HG02970 (cell line): ENCODE measurements at regions not wholly inside any gene's neighbourhood (a gene's known extent, or its start where the extent isn't known, plus 50 kb on each side); places are given as distances from the start of the nearest gene placed in this dataset.

Source experiments
- ATAC-seq: cut with Tn5 transposase; IDR thresholded peaks from one replicate; pipeline ENCODE4 v1.9.1; 2021; ENCODE audit warnings: mild to moderate bottlenecking, moderate library complexity, moderate number of reproducible peaks; ENCODE audit not compliant: unreplicated experiment, low FRiP score

DNA sequence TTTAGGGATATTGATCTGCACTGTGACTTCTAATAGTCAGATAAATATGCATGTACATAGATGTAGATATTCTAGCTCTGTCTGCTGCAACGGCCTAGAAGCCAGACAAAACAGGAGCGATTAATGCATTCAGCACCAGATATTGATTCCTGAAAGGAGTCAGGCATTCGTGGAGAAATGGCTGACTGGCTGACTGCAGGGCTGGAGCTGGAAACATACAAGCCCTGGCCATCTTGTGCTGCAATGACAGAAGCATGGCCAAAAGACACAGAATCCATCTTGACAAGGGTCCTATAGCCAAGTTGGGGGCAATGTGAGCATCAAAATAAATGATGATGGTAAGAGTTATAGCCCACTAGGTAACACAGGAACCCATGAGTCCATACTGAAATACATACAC, 231.5 kb upstream of the KLHL29 start:
- no peak for ATAC-seq

DNA sequence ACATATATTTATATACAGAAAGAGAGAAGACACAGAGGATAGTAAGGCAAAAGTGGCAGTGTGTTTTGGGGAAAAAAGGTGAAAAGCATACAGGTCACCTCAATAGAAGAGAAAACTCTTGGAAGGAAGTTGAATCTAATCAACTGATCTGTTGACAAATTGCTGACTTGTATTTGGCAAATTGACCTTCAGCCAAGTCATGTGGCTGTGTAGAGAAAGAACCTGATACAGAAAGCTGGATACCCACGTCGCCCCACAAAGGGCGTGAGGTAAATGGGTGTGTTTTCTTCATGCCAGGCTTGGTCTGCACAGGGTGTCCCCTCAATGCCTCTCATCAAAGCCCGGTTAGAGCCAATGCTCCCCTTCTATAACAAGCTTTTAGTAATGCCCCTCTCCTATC, 230.0 kb upstream of the KLHL29 start:
- no peak for ATAC-seq

GRCh38 chr2:23157812-23158211, 227.2 kb upstream of the KLHL29 start:
- no peak for ATAC-seq

- ATAC-seq, result no peak
Measured at GRCh38 chr2:23158306-23158705, 226.7 kb upstream of the KLHL29 start.

DNA sequence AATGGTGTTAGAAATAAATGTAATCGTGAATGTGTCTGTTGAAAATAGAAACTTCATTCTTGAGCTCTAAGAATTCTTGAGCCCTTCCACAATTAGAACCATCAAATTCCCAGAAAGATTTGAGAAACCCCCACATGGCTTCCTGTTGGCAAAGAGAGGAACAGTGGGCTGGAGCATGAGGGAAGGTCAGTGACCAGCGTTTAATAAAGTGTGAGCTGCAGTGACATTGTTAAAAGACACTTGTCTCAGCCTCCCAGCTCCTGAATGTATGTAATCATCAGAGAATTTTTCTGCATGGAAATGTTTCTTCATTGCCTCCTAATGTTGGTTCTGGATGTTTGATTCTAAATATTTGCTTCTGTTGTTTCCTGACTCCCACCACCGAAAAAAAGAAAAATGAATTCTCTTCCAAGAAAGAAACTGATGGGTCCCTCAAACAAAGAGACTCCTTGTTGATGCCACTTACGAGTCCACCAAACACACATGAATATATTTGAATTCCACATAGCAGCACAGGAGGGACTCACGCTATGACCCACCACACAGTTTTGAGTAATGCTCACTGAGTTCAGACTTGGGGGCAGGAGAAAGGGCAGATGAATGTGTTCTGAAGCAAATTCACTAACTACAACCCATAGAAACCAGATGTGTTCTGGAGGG, 225.1 kb upstream of the KLHL29 start:
- ATAC-seq, result no peak

GRCh38 chr2:23164173-23164572, 220.8 kb upstream of the KLHL29 start:
- ATAC-seq, result no peak

DNA sequence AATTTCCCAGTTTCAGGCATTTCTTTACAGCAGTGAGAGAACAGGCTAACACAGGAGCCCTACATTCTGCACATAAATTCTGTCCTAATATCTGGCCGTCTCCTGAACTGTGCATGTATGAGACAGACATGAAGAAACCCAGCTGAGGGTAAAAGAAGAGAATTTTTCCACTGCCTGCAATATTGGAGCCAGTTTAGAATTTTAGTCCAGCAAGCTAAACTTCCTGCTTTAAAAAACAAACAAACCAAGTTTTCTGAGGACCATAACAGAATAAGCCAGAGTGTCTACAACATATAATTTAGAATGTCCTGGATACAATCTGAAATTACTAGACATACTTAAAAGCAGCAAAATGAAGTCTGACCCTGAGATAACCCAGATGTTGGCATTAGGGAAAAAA, 215.1 kb upstream of the KLHL29 start:
- no peak for ATAC-seq

DNA sequence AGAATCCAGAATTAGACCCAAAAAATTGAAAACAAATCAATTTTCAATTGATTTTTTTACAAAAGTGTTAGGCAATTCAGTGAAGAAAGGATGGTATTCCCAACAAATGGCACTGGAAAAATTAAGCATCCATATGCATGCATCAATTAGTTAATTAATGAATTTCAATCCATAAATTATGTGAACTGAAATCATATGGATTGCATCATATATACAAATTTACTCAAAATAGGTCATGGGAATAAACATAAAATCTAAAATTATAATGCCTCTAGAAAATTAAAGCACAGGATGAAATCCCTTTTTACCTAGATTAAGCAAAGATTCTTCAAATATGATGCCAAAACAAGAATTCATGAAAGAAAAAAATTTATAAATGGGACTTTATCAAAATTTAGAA, 213.9 kb upstream of the KLHL29 start:
- no peak for ATAC-seq

DNA sequence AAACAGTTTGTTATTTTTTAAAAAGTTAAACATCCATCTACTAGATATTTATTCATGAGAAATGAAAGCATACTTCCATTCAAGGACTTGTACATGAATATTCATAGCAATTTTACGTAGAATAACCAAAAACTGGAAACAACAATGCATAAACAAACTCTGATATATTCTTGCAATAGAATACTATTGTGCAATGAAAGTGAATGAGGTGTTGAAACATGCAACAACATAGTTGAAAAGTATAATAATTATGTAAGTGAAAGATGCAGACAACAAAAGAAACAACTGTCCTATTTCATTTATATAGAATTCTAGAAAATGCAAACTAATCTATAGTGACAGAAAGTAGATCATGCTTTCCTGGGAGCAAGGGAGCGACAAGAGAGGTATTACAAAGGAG, 206.6 kb upstream of the KLHL29 start:
- ATAC-seq, result no peak

DNA sequence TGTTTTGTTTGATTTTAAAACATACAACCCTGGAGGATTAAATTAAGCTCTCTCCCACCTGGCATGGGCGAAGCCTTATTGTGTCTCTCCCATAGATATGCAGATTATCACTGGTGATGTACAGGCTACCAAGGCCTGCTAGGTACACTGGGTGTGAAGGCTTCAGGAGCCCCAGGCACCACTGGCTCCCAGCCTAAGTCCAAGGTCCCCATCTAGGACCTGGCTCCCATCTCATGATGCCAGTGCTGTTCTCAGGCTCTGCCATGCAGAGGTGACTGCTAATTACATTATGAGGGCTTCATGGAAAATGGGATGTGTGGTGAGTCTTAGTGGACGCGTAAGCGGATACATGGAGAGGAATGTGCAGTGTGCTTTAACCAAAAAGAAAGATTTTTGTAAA, 201.2 kb upstream of the KLHL29 start:
- ATAC-seq, result no peak

DNA sequence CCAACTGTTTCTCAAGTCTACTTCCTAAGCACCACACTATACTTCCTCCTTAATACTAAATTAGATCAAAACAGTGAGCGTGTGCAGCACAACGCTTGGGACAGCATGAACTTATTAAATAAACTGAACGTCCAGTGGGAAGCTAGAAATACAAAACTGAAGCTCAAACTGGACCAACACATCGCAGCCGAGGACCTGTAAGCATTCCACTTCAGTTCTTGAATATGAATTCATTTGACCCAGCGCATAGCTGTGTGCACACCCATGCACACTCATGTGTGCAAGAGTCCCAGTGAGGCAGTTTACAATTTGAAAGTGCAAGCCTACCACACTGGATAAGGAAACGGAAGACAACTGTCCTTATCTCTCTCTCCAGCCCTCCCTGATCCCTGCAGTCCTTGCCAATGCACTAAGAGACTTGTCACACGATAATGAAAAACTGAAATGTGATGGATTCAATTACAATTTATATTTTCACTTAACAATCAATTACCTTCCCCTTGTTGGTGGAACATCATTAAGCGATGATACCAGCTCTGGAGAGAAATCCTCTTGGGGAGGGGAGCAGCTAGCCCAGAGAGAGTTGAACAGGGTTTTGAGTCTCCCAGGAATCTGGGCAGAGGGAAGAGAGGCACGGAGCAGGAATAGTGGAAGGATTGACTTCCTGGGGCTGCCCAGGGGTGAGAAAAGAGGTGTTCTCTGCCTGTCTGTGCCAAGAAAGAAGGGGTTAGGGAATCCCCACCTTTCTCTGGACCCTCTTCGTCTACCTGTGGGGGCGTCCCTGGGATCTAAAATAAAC, 186.5 kb upstream of the KLHL29 start:
- no peak for ATAC-seq

DNA sequence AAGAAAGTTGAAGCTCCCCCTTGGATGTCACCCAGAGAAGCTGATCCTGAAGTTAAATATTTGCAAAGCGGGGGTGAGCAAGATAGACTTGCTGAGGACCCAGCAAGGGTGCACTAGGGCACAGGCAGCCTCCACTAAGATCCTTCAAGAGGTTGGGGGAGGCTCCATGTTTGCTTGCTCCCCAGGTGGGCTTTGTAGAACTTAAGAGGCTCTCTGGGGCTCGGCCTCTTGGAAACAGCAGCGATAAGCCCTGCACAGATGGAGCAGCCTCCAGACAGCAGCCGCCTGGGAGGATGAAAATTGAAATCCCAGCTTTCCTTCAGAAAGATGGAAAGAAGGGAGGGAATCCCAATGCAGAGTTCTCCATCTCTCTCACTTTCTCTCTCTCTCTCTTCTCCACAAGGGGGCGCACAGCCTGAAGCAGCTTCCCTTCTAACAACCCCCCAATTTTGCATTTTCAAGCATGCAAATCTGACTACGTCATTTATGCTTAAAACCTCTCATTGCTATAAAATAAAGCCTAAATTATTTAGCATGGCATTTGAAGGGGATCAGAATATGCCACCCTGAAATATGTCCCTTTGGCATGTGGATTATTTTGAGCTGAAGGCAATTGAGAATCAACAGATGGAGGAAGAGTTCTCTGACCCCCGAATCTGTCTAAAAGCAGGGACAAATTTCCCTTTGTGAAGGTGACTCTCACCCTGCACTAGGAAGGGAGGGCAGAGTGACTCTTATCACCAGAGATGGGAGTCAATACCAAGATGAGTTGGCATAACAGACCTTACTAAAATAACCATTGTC, 185.7 kb upstream of the KLHL29 start:
- ATAC-seq, result no peak

- no peak for ATAC-seq
Measured at GRCh38 chr2:23200068-23200786, 184.8 kb upstream of the KLHL29 start.

GRCh38 chr2:23200787-23201114, 184.2 kb upstream of the KLHL29 start:
- no peak for ATAC-seq

GRCh38 chr2:23203383-23203782, 181.6 kb upstream of the KLHL29 start:
- no peak for ATAC-seq

GRCh38 chr2:23204685-23205242, 180.2 kb upstream of the KLHL29 start:
- no peak for ATAC-seq

DNA sequence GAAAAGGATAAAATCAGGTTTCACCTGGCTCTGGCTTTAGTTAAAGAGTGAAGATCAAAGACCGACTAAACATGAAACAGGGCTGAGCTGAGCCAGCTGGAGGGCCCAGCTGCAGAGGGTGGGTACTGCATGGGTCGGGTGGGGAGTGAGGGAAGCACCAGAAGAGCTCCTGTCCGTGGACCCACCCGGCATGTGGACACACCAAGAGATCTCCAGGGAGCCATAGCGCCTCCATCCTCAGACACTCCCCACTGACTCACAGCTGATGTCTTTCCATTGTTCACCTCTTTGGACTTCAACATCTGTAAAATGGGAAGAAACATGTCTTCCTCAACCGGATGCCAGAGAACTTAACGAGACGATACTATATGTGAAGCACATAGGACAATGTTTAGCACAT, 178.3 kb upstream of the KLHL29 start:
- no peak for ATAC-seq

DNA sequence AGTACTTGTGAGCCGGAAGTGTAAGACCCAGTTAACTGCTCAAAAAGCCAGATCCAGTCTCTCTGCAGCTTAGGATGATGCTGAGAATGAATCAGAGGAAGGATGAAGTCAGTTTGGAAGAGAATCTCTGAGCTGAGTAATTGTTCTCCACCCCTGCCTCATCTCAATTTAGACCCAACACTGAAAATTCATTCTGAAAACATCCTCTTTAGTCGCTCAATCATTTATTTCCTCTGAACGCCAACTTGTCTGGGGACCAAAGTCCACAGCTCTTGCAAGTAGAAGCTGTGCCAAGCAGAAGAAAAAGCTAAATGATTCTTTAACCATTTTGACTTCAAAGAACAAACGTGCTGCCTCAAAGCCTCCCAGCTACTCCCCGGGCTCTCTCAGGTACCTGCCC, 177.1 kb upstream of the KLHL29 start:
- no peak for ATAC-seq

- no peak for ATAC-seq
Measured at GRCh38 chr2:23208339-23208738, 176.6 kb upstream of the KLHL29 start.

DNA sequence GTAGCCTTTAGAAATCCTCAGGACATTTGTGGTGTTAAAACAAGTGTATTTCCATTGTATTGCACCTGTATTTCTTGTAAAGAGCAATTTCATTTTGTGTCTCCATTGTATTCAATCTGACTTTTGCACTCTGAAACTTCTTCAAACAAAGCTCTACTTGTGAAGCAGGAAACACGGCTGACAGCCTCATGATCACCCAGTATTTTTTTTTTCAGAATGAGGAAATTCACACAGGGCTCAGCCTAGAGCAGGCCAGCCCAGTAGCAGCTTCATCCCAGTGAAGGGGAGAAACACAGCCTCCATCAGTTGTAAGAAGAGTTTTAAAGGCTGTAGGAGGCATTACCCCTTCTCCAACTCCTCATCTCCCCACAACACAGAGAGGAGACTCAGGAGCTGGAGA, 175.9 kb upstream of the KLHL29 start:
- ATAC-seq, result no peak
